G401.6 (cell line): ENCODE measurements at regions not wholly inside any gene's neighbourhood (a gene's known extent, or its start where the extent isn't known, plus 50 kb on each side); places are given as distances from the start of the nearest gene placed in this dataset.

Experiments
- FAIRE-seq: peaks from 2 replicates; lab custom pipeline; 2012; peaks lifted over from hg19 to GRCh38; lab: Jason Lieb, UNC

- no peak for FAIRE-seq
These were observed 708.7 kb downstream of the VGLL3 start for GRCh38 chr3:86282106-86282787.

GRCh38 chr3:86269364-86270155 lies 721.4 kb downstream of the VGLL3 start:
- FAIRE-seq = no peak

GRCh38 chr3:86257955-86258641 lies 732.9 kb downstream of the VGLL3 start:
- FAIRE-seq = no peak

GRCh38 chr3:86254480-86254879 lies 736.5 kb downstream of the VGLL3 start:
- no peak for FAIRE-seq

- no peak for FAIRE-seq
These were observed 739.2 kb downstream of the VGLL3 start for GRCh38 chr3:86251781-86252180.

GRCh38 chr3:86249833-86250232 lies 741.1 kb downstream of the VGLL3 start:
- no peak for FAIRE-seq

GRCh38 chr3:86245360-86245759 lies 745.6 kb downstream of the VGLL3 start:
- no peak for FAIRE-seq

- no peak for FAIRE-seq
These were observed 746.0 kb downstream of the VGLL3 start for GRCh38 chr3:86244905-86245304.

- FAIRE-seq = no peak
These were observed 751.0 kb downstream of the VGLL3 start for GRCh38 chr3:86239946-86240345.

GRCh38 chr3:86234506-86235254 lies 756.3 kb downstream of the VGLL3 start:
- no peak for FAIRE-seq

GRCh38 chr3:86230762-86231161 lies 760.2 kb downstream of the VGLL3 start:
- FAIRE-seq = no peak

GRCh38 chr3:86229775-86230094 lies 761.2 kb downstream of the VGLL3 start:
- no peak for FAIRE-seq

GRCh38 chr3:86229086-86229774 lies 761.7 kb downstream of the VGLL3 start:
- FAIRE-seq = no peak

- FAIRE-seq = no peak
These were observed 762.8 kb downstream of the VGLL3 start for GRCh38 chr3:86228101-86228500.

GRCh38 chr3:86225461-86225860 lies 765.5 kb downstream of the VGLL3 start:
- FAIRE-seq = no peak

- FAIRE-seq = no peak
These were observed 769.3 kb downstream of the VGLL3 start for GRCh38 chr3:86221601-86222000.

GRCh38 chr3:86208772-86209171 lies 782.2 kb downstream of the VGLL3 start:
- no peak for FAIRE-seq

GRCh38 chr3:86182606-86183005 lies 808.3 kb downstream of the VGLL3 start:
- FAIRE-seq = no peak

- no peak for FAIRE-seq
These were observed 810.3 kb downstream of the VGLL3 start for GRCh38 chr3:86180696-86181095.

- no peak for FAIRE-seq
These were observed 812.9 kb downstream of the VGLL3 start for GRCh38 chr3:86178095-86178494.

GRCh38 chr3:86176445-86176784 lies 814.5 kb downstream of the VGLL3 start:
- no peak for FAIRE-seq
